Activated CD4-positive, alpha-beta T cell treated with anti-CD3 and anti-CD28 coated beads, Interleukin-2, amount 50 U/mL, for 1 hour (primary cell): ENCODE measurements at regions not wholly inside any gene's neighbourhood (a gene's known extent, or its start where the extent isn't known, plus 50 kb on each side); places are given as distances from the start of the nearest gene placed in this dataset.

Experiments
- DNase-seq: peaks from one replicate; pipeline ENCODE4 v3.0.0-alpha.2; 2020

- DNase-seq, result no peak
Observed at GRCh38 chr1:4597020-4597419, 57.4 kb upstream of the AJAP1 start.

GRCh38 chr1:4598561-4598960 lies 55.8 kb upstream of the AJAP1 start:
- no peak for DNase-seq

GRCh38 chr1:4599521-4599920 lies 54.9 kb upstream of the AJAP1 start:
- no peak for DNase-seq

GRCh38 chr1:4599951-4600481 lies 54.4 kb upstream of the AJAP1 start:
- no peak for DNase-seq

GRCh38 chr1:4600615-4601460 lies 53.6 kb upstream of the AJAP1 start:
- no peak for DNase-seq

- DNase-seq, result no peak
Observed at GRCh38 chr1:4601941-4602340, 52.5 kb upstream of the AJAP1 start.

- DNase-seq, result no peak
Observed at GRCh38 chr1:4602462-4603294, 51.7 kb upstream of the AJAP1 start.

GRCh38 chr1:4603295-4604110 lies 50.9 kb upstream of the AJAP1 start:
- DNase-seq, result no peak
